HG03095 (cell line): ENCODE measurements at regions not wholly inside any gene's neighbourhood (a gene's known extent, or its start where the extent isn't known, plus 50 kb on each side); places are given as distances from the start of the nearest gene placed in this dataset.

Experiments
- ATAC-seq: cut with Tn5 transposase; IDR thresholded peaks from one replicate; pipeline ENCODE4 v1.9.1; 2021; ENCODE audit warnings: moderate library complexity; ENCODE audit not compliant: unreplicated experiment

GRCh38 chr18:24530630-24531111 is 70.2 kb downstream of the HRH4 start:
- no peak for ATAC-seq

- ATAC-seq, result no peak
Observed at GRCh38 chr18:24534271-24534670, 73.8 kb downstream of the HRH4 start.

- no peak for ATAC-seq
Observed at GRCh38 chr18:24534737-24535136, 74.3 kb downstream of the HRH4 start.

- no peak for ATAC-seq
Observed at GRCh38 chr18:24535527-24536295, 75.3 kb downstream of the HRH4 start.

GRCh38 chr18:24536326-24536725 is 75.9 kb downstream of the HRH4 start:
- no peak for ATAC-seq

GRCh38 chr18:24536834-24537233 is 76.4 kb downstream of the HRH4 start:
- ATAC-seq, result no peak

- no peak for ATAC-seq
Observed at GRCh38 chr18:24538414-24539264, 78.2 kb downstream of the HRH4 start.

GRCh38 chr18:24539866-24540617 is 79.6 kb downstream of the HRH4 start:
- no peak for ATAC-seq

GRCh38 chr18:24540896-24541295 is 80.5 kb downstream of the HRH4 start:
- no peak for ATAC-seq

GRCh38 chr18:24543086-24543794 is 82.8 kb downstream of the HRH4 start:
- no peak for ATAC-seq

- ATAC-seq, result no peak
Observed at GRCh38 chr18:24543795-24544498, 83.5 kb downstream of the HRH4 start.

GRCh38 chr18:24544949-24545348 is 84.5 kb downstream of the HRH4 start:
- no peak for ATAC-seq

- ATAC-seq, result no peak
Observed at GRCh38 chr18:24545651-24546050, 85.2 kb downstream of the HRH4 start.

- ATAC-seq, result no peak
Observed at GRCh38 chr18:24546307-24546706, 85.9 kb downstream of the HRH4 start.

- ATAC-seq, result no peak
Observed at GRCh38 chr18:24548583-24548982, 88.1 kb downstream of the HRH4 start.

GRCh38 chr18:24552218-24552617 is 91.8 kb downstream of the HRH4 start:
- no peak for ATAC-seq

GRCh38 chr18:24553571-24554285 is 93.3 kb downstream of the HRH4 start:
- no peak for ATAC-seq

GRCh38 chr18:24558403-24558802 is 98.0 kb downstream of the HRH4 start:
- no peak for ATAC-seq

GRCh38 chr18:24559526-24559925 is 99.1 kb downstream of the HRH4 start:
- no peak for ATAC-seq
